Parathyroid adenoma (tissue), 2 donors: ENCODE measurements at regions not wholly inside any gene's neighbourhood (a gene's known extent, or its start where the extent isn't known, plus 50 kb on each side); places are given as distances from the start of the nearest gene placed in this dataset.

Experiments
- H2AFZ ChIP-seq: fragments of 300-600 bp; sonication (generic); one replicate; pipeline ENCODE4 v1.7.0; 2017; ENCODE audit warnings: antibody characterized with exemption, mild to moderate bottlenecking
- H3K27ac ChIP-seq: fragments of 300-600 bp; sonication (generic); one replicate; pipeline ENCODE4 v1.7.0; 2017
- H3K27me3 ChIP-seq: fragments of 300-600 bp; sonication (generic); one replicate; pipeline ENCODE4 v1.7.0; 2017; ENCODE audit warnings: low read length; ENCODE audit not compliant: control insufficient read depth, insufficient read depth
- H3K36me3 ChIP-seq: fragments of 300-600 bp; sonication (generic); one replicate; pipeline ENCODE4 v1.7.0; 2017; ENCODE audit warnings: low read length; ENCODE audit not compliant: control insufficient read depth, insufficient read depth
- H3K4me1 ChIP-seq: fragments of 300-600 bp; sonication (generic); one replicate; pipeline ENCODE4 v1.7.0; 2017; ENCODE audit warnings: control low read depth
- H3K4me2 ChIP-seq: fragments of 300-600 bp; sonication (generic); one replicate; pipeline ENCODE4 v1.7.0; 2017; ENCODE audit warnings: low read length
- H3K4me3 ChIP-seq: fragments of 300-600 bp; sonication (generic); one replicate; pipeline ENCODE4 v1.7.0; 2017; ENCODE audit warnings: low read depth, low read length
- H3K79me2 ChIP-seq: fragments of 300-600 bp; sonication (generic); one replicate; pipeline ENCODE4 v1.7.0; 2017; ENCODE audit warnings: control low read depth
- H3K9ac ChIP-seq: fragments of 300-600 bp; sonication (generic); one replicate; pipeline ENCODE4 v1.7.0; 2017; ENCODE audit warnings: mild to moderate bottlenecking
- H3K9me3 ChIP-seq: fragments of 300-600 bp; sonication (generic); one replicate; pipeline ENCODE4 v1.7.0; 2017; ENCODE audit warnings: low read length; ENCODE audit not compliant: control insufficient read depth
- TF ChIP-seq, protein P1 (sequence below): fragments of 300-600 bp; sonication (generic); IDR thresholded peaks from one replicate; pipeline ENCODE4 v1.7.0; 2017; ENCODE audit warnings: antibody characterized with exemption, mild to moderate bottlenecking
- donor health status: primary hyperparathyroidism.

DNA sequence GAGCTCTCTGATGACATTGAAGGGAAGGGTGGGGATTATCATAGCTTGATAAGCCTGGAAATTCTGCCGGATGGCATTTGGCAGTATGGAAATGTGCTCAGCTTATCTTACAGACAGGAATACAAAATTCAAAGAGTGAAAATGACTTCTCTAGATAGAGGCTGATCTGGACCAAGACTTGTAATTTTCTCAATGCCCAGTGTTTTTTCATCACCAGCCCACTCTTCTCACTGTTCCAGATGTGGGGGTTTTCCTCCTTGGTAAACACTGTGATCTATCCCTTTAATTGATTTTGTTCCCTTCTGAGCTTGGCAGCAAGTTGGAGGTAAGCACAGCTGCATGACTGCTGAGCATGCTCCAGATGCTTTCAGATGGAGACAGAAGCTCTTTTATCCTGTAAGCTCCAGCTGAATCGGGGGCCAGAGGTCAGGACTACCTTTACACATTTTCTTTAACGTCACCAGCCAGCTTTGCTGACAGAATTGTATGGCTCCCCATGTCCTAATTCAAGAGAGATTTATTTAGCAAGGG lies 287.4 kb upstream of the TCF4 start:
- Histone ChIP-seq H3K4me1 (no peaks in the 10 kb centered on the region), H3K9ac (no peak overlapping the region), H3K79me2 (no peaks in the 10 kb centered on the region), H3K4me3 (no peak overlapping the region), H3K9me3 (no peaks in the 10 kb centered on the region), H3K4me2 (no peak overlapping the region), H3K27me3 (no peaks in the 10 kb centered on the region), H3K27ac (no peak overlapping the region), H3K36me3 (no peaks in the 10 kb centered on the region), H2AFZ (no peak overlapping the region)
- TF ChIP-seq, protein P1, sequence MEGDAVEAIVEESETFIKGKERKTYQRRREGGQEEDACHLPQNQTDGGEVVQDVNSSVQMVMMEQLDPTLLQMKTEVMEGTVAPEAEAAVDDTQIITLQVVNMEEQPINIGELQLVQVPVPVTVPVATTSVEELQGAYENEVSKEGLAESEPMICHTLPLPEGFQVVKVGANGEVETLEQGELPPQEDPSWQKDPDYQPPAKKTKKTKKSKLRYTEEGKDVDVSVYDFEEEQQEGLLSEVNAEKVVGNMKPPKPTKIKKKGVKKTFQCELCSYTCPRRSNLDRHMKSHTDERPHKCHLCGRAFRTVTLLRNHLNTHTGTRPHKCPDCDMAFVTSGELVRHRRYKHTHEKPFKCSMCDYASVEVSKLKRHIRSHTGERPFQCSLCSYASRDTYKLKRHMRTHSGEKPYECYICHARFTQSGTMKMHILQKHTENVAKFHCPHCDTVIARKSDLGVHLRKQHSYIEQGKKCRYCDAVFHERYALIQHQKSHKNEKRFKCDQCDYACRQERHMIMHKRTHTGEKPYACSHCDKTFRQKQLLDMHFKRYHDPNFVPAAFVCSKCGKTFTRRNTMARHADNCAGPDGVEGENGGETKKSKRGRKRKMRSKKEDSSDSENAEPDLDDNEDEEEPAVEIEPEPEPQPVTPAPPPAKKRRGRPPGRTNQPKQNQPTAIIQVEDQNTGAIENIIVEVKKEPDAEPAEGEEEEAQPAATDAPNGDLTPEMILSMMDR, result no peak

DNA sequence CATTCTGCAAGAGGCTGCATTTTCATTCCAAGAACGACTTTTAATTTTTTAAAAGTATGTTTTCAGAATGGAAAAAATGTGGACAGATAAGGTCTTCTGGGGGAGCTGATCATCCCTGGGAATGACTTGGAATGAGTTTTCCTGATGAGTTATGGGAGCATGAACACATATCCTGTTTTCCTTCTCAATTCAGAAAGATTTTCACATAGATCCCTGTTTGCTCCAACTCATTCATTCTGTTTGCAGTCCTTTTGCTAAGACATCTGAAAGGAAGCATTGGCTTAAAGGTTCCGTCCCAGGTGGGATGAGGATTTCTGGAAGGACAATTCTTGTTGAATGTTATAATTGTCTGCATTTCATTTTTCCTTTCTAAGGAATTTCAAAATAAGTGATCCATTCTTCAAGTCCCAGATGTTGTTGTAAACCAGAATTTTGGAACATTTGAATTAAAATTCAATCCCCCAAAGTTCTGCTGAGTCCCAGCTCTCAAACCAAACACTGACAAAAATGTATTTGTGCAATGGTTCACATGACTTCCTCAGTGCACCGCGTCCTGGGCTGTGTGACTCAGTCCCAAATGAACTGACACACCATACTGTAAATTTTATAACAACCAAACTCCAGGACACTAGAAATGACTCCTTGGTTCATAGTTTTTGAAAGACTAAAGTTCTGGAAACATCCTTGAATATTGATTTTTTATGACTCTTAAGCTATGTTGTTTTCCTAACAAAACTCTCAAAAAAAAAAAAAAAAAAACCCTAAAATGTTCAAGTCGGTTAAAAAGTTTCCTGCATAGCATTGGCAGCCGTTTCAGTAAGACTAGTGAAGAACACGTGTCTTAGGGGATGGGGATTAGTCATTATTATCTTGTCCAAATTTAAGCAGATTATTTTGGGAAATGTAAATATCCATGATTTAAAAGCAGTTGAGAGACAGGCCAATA lies 281.8 kb upstream of the TCF4 start:
- Histone ChIP-seq H3K27me3 (no peaks in the 10 kb centered on the region), H3K9ac (no peak overlapping the region), H3K79me2 (no peaks in the 10 kb centered on the region), H2AFZ (no peak overlapping the region), H3K36me3 (no peaks in the 10 kb centered on the region), H3K27ac (no peak overlapping the region), H3K9me3 (no peaks in the 10 kb centered on the region), H3K4me1 (no peaks in the 10 kb centered on the region), H3K4me2 (no peak overlapping the region), H3K4me3 (no peak overlapping the region)
- TF ChIP-seq, protein P1, result no peak

DNA sequence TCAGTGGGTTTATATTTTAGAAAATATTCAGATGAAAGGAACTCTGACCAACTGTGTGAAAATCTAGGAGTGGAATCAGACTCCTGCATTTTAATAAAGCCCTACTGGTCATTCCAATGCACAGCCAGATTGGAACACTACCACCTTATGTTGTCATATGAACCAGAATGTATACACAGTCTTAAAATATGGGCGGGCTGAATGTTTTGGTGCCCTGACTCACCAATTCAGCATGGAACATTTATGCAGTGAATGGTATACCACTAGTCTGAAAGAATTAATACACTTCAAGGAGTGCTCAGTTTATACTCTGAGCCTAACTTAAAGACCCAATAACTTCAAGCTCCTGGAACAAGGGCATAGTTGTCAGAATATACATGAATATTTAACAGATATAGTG lies 280.9 kb upstream of the TCF4 start:
- Histone ChIP-seq H2AFZ (no peak overlapping the region), H3K9me3 (no peaks in the 10 kb centered on the region), H3K4me2 (no peak overlapping the region), H3K27me3 (no peaks in the 10 kb centered on the region), H3K4me3 (no peak overlapping the region), H3K9ac (no peak overlapping the region), H3K4me1 (no peaks in the 10 kb centered on the region), H3K27ac (no peak overlapping the region), H3K36me3 (no peaks in the 10 kb centered on the region), H3K79me2 (no peaks in the 10 kb centered on the region)
- TF ChIP-seq, protein P1, result no peak

DNA sequence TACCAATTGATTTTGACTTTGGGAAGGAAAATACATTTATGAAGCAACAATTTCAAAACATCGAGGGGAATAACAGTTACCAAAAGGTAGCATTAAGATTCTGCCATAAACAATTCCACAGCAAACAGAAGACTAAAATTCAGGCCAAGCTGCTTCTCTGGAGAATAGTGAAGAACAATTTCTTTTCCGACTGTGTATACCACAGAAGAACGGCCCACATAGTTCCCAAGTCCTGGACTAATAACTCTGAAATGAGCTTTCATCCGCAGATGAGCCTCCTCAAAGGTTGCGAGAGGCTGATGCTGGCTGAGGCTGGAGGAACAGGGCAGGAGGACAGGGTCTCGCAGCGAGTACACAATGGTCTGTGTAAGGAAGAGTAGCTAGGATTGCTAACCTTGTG lies 278.9 kb upstream of the TCF4 start:
- Histone ChIP-seq H3K4me1 (no peaks in the 10 kb centered on the region), H3K79me2 (no peaks in the 10 kb centered on the region), H3K27ac (no peak overlapping the region), H3K9ac (no peak overlapping the region), H3K27me3 (no peaks in the 10 kb centered on the region), H3K4me2 (no peak overlapping the region), H2AFZ (no peak overlapping the region), H3K4me3 (no peak overlapping the region), H3K36me3 (no peaks in the 10 kb centered on the region), H3K9me3 (no peaks in the 10 kb centered on the region)
- TF ChIP-seq, protein P1, result no peak
